ENCODE measurements at regions not wholly inside any gene's neighbourhood (a gene's known extent, or its start where the extent isn't known, plus 50 kb on each side); places are given as distances from the start of the nearest gene placed in this dataset.

- POLR2A ChIA-PET, result no interaction called here
- CTCF ChIA-PET, result no interaction called here
- DNase-seq (ENCODE audit: extremely low spot score), result no peak
- TF ChIP-seq NFRKB (IDR thresholded peaks at IDR 0.05), result no peak
- no peak for TF ChIP-seq SP1 (IDR thresholded peaks at IDR 0.05)
- no peak for TF ChIP-seq HDGF (IDR thresholded peaks at IDR 0.05; ENCODE audit: borderline replicate concordance)
- TF ChIP-seq ARNT (IDR thresholded peaks at IDR 0.05), result no peak
- no peak for TF ChIP-seq ELF4 (IDR thresholded peaks at IDR 0.05)
- no peak for TF ChIP-seq TARDBP (IDR thresholded peaks at IDR 0.05)
- no peak for TF ChIP-seq FOXK2 (IDR thresholded peaks at IDR 0.05)
- no peak for TF ChIP-seq CTBP1 (IDR thresholded peaks at IDR 0.05; ENCODE audit: borderline replicate concordance)
- no peak for TF ChIP-seq BHLHE40 (IDR thresholded peaks at IDR 0.05; ENCODE audit: borderline replicate concordance)
- TF ChIP-seq ZNF384 (IDR thresholded peaks at IDR 0.05), result no peak
- TF ChIP-seq FOXM1 (IDR thresholded peaks at IDR 0.05; ENCODE audit: borderline replicate concordance), result no peak
- no peak for TF ChIP-seq L3MBTL2 (conservative IDR thresholded peaks at IDR 0.05)
- TF ChIP-seq FOXA1 (IDR thresholded peaks at IDR 0.05), result no peak
- no peak for TF ChIP-seq LEF1 (IDR thresholded peaks at IDR 0.05; ENCODE audit: borderline replicate concordance)
- TF ChIP-seq, protein P1, sequence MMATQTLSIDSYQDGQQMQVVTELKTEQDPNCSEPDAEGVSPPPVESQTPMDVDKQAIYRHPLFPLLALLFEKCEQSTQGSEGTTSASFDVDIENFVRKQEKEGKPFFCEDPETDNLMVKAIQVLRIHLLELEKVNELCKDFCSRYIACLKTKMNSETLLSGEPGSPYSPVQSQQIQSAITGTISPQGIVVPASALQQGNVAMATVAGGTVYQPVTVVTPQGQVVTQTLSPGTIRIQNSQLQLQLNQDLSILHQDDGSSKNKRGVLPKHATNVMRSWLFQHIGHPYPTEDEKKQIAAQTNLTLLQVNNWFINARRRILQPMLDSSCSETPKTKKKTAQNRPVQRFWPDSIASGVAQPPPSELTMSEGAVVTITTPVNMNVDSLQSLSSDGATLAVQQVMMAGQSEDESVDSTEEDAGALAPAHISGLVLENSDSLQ (IDR thresholded peaks at IDR 0.05), result no peak
- no peak for TF ChIP-seq SUZ12 (IDR thresholded peaks at IDR 0.05)
Measured at GRCh38 chr14:48853159-48853558, 733.0 kb downstream of the RPS29 start.

- POLR2A ChIA-PET, result no interaction called here
- CTCF ChIA-PET, result no interaction called here
- TF ChIP-seq ELF4 (IDR thresholded peaks at IDR 0.05) (no peak), CTBP1 (IDR thresholded peaks at IDR 0.05; ENCODE audit: borderline replicate concordance) (no peak), SP1 (IDR thresholded peaks at IDR 0.05) (no peak)
- no peak for DNase-seq (ENCODE audit: extremely low spot score)
Measured at GRCh38 chr14:48849741-48850322, 736.3 kb downstream of the RPS29 start.

DNA sequence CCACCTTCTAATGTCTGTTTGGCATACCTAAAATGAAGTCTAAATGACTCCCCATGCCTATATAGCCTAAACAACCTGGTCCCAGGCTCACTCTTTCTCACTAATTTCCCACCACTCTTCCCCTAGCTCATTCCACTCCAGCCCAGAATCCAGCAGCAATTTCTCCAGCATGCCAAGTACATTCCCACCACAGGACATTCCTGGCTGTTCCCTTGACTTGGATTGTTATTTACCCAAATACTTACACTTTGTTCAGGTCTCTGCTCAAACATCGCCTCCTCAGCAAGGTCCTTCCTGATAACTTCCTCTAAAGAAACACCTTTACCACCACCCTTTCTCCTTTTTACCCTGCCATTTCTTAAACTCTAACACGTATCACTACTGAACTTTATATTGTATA is 743.4 kb downstream of the RPS29 start:
- ChIA-PET POLR2A (no interaction called here), CTCF (interaction anchor here (0.6 kb wide), 1 partner anchor 33 kb away, joined by 3 read pairs; no protein-coding TSS in a partner anchor)
- TF ChIP-seq NFRKB (IDR thresholded peaks at IDR 0.05) (no peak), L3MBTL2 (conservative IDR thresholded peaks at IDR 0.05) (no peak), FOXM1 (IDR thresholded peaks at IDR 0.05; ENCODE audit: borderline replicate concordance) (no peak), SUZ12 (IDR thresholded peaks at IDR 0.05) (no peak), LEF1 (IDR thresholded peaks at IDR 0.05; ENCODE audit: borderline replicate concordance) (no peak), FOXK2 (IDR thresholded peaks at IDR 0.05) (no peak), ELF4 (IDR thresholded peaks at IDR 0.05) (no peak), SP1 (IDR thresholded peaks at IDR 0.05) (no peak), FOXA1 (IDR thresholded peaks at IDR 0.05) (no peak), TARDBP (IDR thresholded peaks at IDR 0.05) (no peak), CTBP1 (IDR thresholded peaks at IDR 0.05; ENCODE audit: borderline replicate concordance) (no peak), HDGF (IDR thresholded peaks at IDR 0.05; ENCODE audit: borderline replicate concordance) (no peak), ARNT (IDR thresholded peaks at IDR 0.05) (no peak), BHLHE40 (IDR thresholded peaks at IDR 0.05; ENCODE audit: borderline replicate concordance) (no peak), ZNF384 (IDR thresholded peaks at IDR 0.05) (no peak)
- TF ChIP-seq, protein P1 (IDR thresholded peaks at IDR 0.05), result no peak
- DNase-seq (ENCODE audit: extremely low spot score), result no peak

- POLR2A ChIA-PET, result no interaction called here
- DNase-seq (ENCODE audit: extremely low spot score), result no peak
- CTCF ChIA-PET, result no interaction called here
- TF ChIP-seq NFRKB (IDR thresholded peaks at IDR 0.05) (no peak), HDGF (IDR thresholded peaks at IDR 0.05; ENCODE audit: borderline replicate concordance) (no peak), ARNT (IDR thresholded peaks at IDR 0.05) (no peak), SUZ12 (IDR thresholded peaks at IDR 0.05) (no peak), LEF1 (IDR thresholded peaks at IDR 0.05; ENCODE audit: borderline replicate concordance) (no peak), FOXA1 (IDR thresholded peaks at IDR 0.05) (no peak), TARDBP (IDR thresholded peaks at IDR 0.05) (no peak), L3MBTL2 (conservative IDR thresholded peaks at IDR 0.05) (no peak), ELF4 (IDR thresholded peaks at IDR 0.05) (no peak), SP1 (IDR thresholded peaks at IDR 0.05) (no peak), FOXK2 (IDR thresholded peaks at IDR 0.05) (no peak), FOXM1 (IDR thresholded peaks at IDR 0.05; ENCODE audit: borderline replicate concordance) (no peak), BHLHE40 (IDR thresholded peaks at IDR 0.05; ENCODE audit: borderline replicate concordance) (no peak)
- TF ChIP-seq, protein P1 (IDR thresholded peaks at IDR 0.05), result no peak
Measured at GRCh38 chr14:48826058-48826457, 760.1 kb downstream of the RPS29 start.

DNA sequence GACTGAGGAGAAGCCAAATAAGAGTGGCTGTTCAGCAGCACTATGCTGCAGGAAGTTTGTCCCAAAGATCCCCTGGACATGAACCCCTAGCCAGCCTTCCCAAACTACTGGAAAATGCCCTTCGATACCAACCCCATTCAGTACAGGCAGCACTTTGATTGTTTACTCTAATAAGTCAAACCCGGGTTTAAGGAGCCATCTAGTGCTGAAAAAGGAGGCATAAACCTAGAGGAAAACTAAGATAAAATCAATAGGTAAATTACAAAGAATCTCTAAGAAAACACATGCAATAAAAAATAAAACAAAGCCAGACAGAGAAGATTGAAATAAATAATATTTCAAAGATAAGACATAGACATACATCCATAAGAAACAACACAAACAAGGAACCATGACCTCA is 771.6 kb downstream of the RPS29 start:
- CTCF ChIA-PET, result no interaction called here
- no peak for DNase-seq (ENCODE audit: extremely low spot score)
- TF ChIP-seq L3MBTL2 (conservative IDR thresholded peaks at IDR 0.05), result no peak
- TF ChIP-seq TARDBP (IDR thresholded peaks at IDR 0.05), result no peak
- no peak for TF ChIP-seq LEF1 (IDR thresholded peaks at IDR 0.05; ENCODE audit: borderline replicate concordance)
- no peak for TF ChIP-seq NFRKB (IDR thresholded peaks at IDR 0.05)
- TF ChIP-seq CTBP1 (IDR thresholded peaks at IDR 0.05; ENCODE audit: borderline replicate concordance), result no peak
- no peak for TF ChIP-seq ARNT (IDR thresholded peaks at IDR 0.05)
- TF ChIP-seq SP1 (IDR thresholded peaks at IDR 0.05), result no peak
- POLR2A ChIA-PET, result no interaction called here

GRCh38 chr14:48805315-48805714 is 780.9 kb downstream of the RPS29 start:
- POLR2A ChIA-PET, result no interaction called here
- CTCF ChIA-PET, result no interaction called here
- TF ChIP-seq ARNT (IDR thresholded peaks at IDR 0.05) (peak; percentile 92), BHLHE40 (IDR thresholded peaks at IDR 0.05; ENCODE audit: borderline replicate concordance) (no peak), CTBP1 (IDR thresholded peaks at IDR 0.05; ENCODE audit: borderline replicate concordance) (0 out of 2 replicates have a peak, but pooled peaks have one; percentile 13), FOXA1 (IDR thresholded peaks at IDR 0.05) (peak; percentile 68)
- TF ChIP-seq, protein P1 (IDR thresholded peaks at IDR 0.05), result no peak
- peak; percentile 21 for DNase-seq (ENCODE audit: extremely low spot score)

Measured in HEK293T (cell line).